Activated gamma-delta T cell treated with anti-CD3 and anti-CD28 coated beads, Interleukin-2, amount 50 U/mL, for 16 hours (primary cell): ENCODE measurements at regions not wholly inside any gene's neighbourhood (a gene's known extent, or its start where the extent isn't known, plus 50 kb on each side); places are given as distances from the start of the nearest gene placed in this dataset.
"Not testable (repeated sequence)": the region's sequence is repeated elsewhere in the genome, so short reads cannot be mapped to it uniquely, and the experiment has no call there.

Experiments
- DNase-seq: peaks from one replicate; pipeline ENCODE4 v3.0.0-alpha.2; 2020; ENCODE audit warnings: low read depth

GRCh38 chrX:65879977-65880799, 159.7 kb downstream of the VSIG4 start:
- no peak for DNase-seq

- no peak for DNase-seq
Observed at GRCh38 chrX:65878456-65878855, 161.4 kb downstream of the VSIG4 start.

- DNase-seq = no peak
Observed at GRCh38 chrX:65877953-65878352, 161.9 kb downstream of the VSIG4 start.

GRCh38 chrX:65875614-65876013, 164.3 kb downstream of the VSIG4 start:
- DNase-seq = not testable (repeated sequence)

GRCh38 chrX:65874765-65875164, 165.1 kb downstream of the VSIG4 start:
- DNase-seq = no peak

- DNase-seq = no peak
Observed at GRCh38 chrX:65874110-65874509, 165.8 kb downstream of the VSIG4 start.

- no peak for DNase-seq
Observed at GRCh38 chrX:65873385-65873784, 166.5 kb downstream of the VSIG4 start.

GRCh38 chrX:65871671-65872311, 168.1 kb downstream of the VSIG4 start:
- no peak for DNase-seq

- not testable (repeated sequence) for DNase-seq
Observed at GRCh38 chrX:65870544-65870943, 169.3 kb downstream of the VSIG4 start.

GRCh38 chrX:65866773-65867172, 173.1 kb downstream of the VSIG4 start:
- DNase-seq = no peak

GRCh38 chrX:65866146-65866545, 173.7 kb downstream of the VSIG4 start:
- no peak for DNase-seq

GRCh38 chrX:65862638-65863037, 177.2 kb downstream of the VSIG4 start:
- no peak for DNase-seq

GRCh38 chrX:65859299-65859698, 180.6 kb downstream of the VSIG4 start:
- no peak for DNase-seq

- DNase-seq = not testable (repeated sequence)
Observed at GRCh38 chrX:65854437-65854836, 185.4 kb downstream of the VSIG4 start.

- not testable (repeated sequence) for DNase-seq
Observed at GRCh38 chrX:65851306-65851705, 183.9 kb downstream of the MSN start.

- not testable (repeated sequence) for DNase-seq
Observed at GRCh38 chrX:65850821-65851220, 183.4 kb downstream of the MSN start.

- DNase-seq = no peak
Observed at GRCh38 chrX:65846974-65847373, 179.5 kb downstream of the MSN start.

- no peak for DNase-seq
Observed at GRCh38 chrX:65841263-65841662, 173.8 kb downstream of the MSN start.

GRCh38 chrX:65838674-65839073, 171.2 kb downstream of the MSN start:
- DNase-seq = no peak

GRCh38 chrX:65837875-65838549, 170.6 kb downstream of the MSN start:
- DNase-seq = no peak

GRCh38 chrX:65831268-65831667, 163.8 kb downstream of the MSN start:
- no peak for DNase-seq

GRCh38 chrX:65828599-65828998, 161.1 kb downstream of the MSN start:
- no peak for DNase-seq

GRCh38 chrX:65825226-65825625, 157.8 kb downstream of the MSN start:
- DNase-seq = not testable (repeated sequence)
